Astrocyte of the spinal cord (primary cell): ENCODE measurements at regions not wholly inside any gene's neighbourhood (a gene's known extent, or its start where the extent isn't known, plus 50 kb on each side); places are given as distances from the start of the nearest gene placed in this dataset.

Experiments used
- DNase-seq: peaks from one replicate; pipeline ENCODE4 v3.0.0; 2011; ENCODE audit warnings: low read depth, low spot score
- H3K4me3 ChIP-seq: 2 replicates; pipeline ENCODE4 v1.5.1; 2011; ENCODE audit warnings: low read depth, mild to moderate bottlenecking, low read length, moderate library complexity
- in situ Hi-C: cut with HindIII; loops from 2 replicates; pipeline ENCODE4 v1.10.0; 2017; ENCODE audit warnings: low sequenced_read_pairs
- TF ChIP-seq, protein P1 (sequence below): IDR thresholded peaks from 2 replicates; pipeline ENCODE4 v1.5.1; 2012; ENCODE audit warnings: low read depth, mild to moderate bottlenecking, low read length, inconsistent platforms

DNA sequence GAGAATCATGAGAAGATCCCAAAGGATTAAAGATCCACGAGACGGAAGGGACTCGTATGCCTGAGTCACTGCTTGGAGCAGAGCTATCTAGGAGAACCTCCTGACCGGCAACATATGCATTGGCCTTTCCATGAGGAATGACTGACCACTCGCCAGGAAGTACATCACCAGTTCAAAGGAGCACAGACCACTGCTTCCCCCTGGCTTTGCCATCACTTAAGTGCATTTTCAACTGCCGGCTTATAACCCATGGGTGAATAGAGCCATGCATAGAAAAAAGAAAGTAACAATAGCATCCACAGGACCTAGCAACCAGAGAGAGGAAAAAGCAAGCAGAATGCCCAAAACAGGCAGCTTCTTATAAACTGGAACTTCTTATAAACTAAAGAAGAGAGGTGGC, 98.3 kb upstream of the ZC3H12C start:
- DNase-seq: peak; percentile 10
- H3K4me3 ChIP-seq: no peak overlapping the region
- in situ Hi-C loops: no loop called here
- TF ChIP-seq, protein P1, sequence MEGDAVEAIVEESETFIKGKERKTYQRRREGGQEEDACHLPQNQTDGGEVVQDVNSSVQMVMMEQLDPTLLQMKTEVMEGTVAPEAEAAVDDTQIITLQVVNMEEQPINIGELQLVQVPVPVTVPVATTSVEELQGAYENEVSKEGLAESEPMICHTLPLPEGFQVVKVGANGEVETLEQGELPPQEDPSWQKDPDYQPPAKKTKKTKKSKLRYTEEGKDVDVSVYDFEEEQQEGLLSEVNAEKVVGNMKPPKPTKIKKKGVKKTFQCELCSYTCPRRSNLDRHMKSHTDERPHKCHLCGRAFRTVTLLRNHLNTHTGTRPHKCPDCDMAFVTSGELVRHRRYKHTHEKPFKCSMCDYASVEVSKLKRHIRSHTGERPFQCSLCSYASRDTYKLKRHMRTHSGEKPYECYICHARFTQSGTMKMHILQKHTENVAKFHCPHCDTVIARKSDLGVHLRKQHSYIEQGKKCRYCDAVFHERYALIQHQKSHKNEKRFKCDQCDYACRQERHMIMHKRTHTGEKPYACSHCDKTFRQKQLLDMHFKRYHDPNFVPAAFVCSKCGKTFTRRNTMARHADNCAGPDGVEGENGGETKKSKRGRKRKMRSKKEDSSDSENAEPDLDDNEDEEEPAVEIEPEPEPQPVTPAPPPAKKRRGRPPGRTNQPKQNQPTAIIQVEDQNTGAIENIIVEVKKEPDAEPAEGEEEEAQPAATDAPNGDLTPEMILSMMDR: no peak

DNA sequence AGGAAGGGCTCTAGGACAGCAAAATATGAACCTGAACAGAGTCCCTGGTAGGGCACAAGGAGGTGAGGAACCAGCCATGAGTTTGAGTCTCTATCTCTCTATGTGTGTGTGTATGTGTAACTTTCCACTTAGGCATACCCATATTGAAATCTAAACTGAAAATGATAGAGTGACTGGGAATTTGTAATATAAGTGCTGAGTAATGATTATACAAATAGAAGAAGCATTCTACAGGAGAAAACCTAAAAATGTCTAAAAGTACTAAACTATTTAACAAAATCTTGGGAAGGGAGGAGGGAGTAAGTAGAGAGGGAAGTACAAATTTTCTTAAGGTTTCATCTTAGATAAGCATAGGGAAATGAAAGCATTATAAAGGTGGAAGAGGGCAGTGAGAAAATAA, 97.1 kb upstream of the ZC3H12C start:
- DNase-seq: no peak
- no peak overlapping the region for H3K4me3 ChIP-seq
- in situ Hi-C loops: no loop called here
- TF ChIP-seq, protein P1: no peak

DNA sequence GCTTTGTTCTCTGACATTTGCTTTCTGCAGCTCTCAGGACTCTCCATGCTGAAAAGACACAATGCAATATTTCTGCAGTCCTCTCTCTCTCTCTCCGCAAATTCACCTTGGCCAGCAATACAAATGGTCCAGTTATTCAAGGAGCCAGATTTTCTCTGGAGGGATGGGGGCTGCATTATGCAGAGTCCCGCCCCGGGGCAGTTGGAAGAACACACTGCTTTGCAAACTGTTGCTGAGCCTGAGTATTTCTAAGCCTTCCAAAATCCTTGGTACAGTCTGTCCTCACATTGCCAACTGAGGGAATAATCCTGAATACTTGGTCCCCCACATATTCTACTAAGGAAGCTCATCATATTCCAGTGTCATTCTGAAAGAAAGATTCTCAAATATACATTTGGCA, 94.3 kb upstream of the ZC3H12C start:
- no peak for DNase-seq
- H3K4me3 ChIP-seq: no peak overlapping the region
- TF ChIP-seq, protein P1: no peak
- in situ Hi-C loops: no loop called here

DNA sequence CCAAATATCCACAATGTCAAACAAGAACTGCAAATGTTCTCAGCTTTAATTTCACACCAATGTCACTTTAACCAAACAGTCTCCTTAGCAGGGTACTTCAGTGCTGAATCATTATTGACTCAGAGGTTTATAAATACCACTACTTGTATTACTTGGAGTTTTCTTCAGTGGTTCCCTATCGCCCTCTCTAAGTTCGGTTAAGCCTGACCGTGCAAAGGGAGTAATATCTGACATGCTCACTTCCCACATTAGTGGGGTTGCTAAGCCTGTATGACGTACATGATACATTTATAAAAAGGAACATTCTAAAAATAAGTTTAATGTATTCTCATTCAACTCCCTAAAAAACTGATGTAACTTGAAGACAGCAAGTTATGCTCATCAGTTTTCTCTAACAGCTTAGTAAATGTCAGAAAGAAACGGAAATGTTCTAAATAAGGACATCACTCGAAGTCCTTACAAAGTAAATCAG, 93.1 kb upstream of the ZC3H12C start:
- peak; percentile 96 for DNase-seq

DNA sequence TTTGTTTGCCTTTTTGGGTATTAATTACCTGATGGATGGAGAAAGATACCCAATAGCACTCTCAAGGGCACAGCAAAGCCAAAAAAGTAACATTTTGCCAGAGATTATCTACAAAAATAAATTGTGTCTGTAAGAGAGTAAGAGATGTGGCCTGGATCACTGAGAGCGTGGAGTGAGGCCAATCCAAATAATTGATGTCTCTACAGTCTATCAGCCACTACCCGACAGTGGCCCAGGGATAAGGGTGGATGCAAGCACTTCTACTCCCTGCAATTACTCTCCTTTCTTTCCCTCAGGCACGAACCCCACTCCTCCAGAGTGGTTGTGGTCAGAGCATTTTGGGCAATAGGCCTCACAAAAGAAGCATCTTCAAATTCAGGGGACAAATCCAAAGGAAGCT, 92.3 kb upstream of the ZC3H12C start:
- in situ Hi-C loops: no loop called here
- no peak overlapping the region for H3K4me3 ChIP-seq
- DNase-seq: peak; percentile 17
- TF ChIP-seq, protein P1: no peak

More for the DNA sequence above, 93.1 kb upstream of the ZC3H12C start:
- H3K4me3 ChIP-seq: no peak overlapping the region
- TF ChIP-seq, protein P1: no peak
- in situ Hi-C loops: no loop called here

DNA sequence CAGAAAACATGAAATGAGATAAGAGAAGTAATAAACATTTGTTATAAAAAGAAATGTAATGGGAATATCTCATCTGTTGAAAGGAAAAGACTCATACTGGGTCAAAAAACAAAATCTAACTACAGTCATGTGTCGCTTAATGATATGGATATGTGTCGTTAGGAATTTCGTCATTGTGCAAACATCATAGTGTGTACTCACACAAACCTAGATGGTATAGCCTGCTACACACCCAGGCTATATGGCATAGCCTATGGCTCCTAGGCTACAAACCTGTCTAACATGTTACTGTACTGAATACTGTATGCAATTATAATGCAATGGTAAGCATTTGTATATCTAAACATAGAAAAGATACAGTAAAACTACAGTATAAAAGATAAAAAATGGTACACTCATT, 89.8 kb upstream of the ZC3H12C start:
- no peak for DNase-seq
- TF ChIP-seq, protein P1: no peak
- no peak overlapping the region for H3K4me3 ChIP-seq
- in situ Hi-C loops: no loop called here

DNA sequence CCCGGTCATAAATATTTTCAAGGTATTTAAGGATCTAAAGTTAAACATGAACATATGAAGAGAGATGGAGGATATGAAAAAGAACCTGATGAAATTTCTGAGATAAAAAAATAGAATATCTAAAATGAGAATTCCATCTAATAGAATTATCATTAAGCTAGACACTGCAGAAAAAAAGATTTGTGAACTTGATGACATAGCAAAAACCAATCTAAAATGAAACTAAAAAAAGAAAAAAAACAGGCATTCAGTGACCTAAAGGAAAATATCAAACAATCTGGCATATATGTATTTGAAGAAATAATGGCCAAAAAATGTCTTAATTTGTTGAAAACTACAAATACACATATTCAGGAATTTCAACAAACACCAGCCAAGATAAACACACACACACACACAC, 81.6 kb upstream of the ZC3H12C start:
- in situ Hi-C loops: no loop called here
- H3K4me3 ChIP-seq: no peak overlapping the region
- TF ChIP-seq, protein P1: no peak
- DNase-seq: no peak
